ENCODE measurements at regions not wholly inside any gene's neighbourhood (a gene's known extent, or its start where the extent isn't known, plus 50 kb on each side); places are given as distances from the start of the nearest gene placed in this dataset.
"Not testable (repeated sequence)": the region's sequence is repeated elsewhere in the genome, so short reads cannot be mapped to it uniquely, and the experiment has no call there.

DNA sequence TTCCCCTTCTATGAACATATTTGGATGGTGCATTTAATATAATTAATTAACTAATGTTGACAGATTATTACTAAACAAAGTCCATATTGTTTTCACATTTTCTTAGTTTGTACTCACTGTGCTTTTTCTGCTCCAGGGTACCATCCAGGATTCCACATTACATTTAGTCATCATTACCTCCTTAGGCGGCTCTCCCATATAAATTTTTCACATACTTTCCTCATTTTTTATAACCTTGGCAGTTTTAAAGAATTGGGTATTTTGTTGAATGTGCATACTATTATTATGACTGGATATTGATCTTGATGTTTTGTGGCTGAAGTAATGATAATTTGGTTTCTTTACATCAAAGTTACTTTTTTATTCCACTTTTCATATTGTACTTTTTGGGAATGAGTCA is 755.6 kb upstream of the ANO3 start:
- intact Hi-C loops (cut with DNase I), result no loop called here
- Histone ChIP-seq H3K27me3 (no peaks in the 10 kb centered on the region), H3K4me3 (no peak overlapping the region), H3K36me3 (no peaks in the 10 kb centered on the region), H3K27ac (no peak overlapping the region), H3K4me1 (no peaks in the 10 kb centered on the region), H3K9me3 (no peaks in the 10 kb centered on the region)
- TF ChIP-seq POLR2AphosphoS5 (IDR thresholded peaks at IDR 0.05), result no peak
- DNase-seq, result no peak
- WGBS, 2 donors, result 70 to 85% methylated on average over 1 of the region's 1 CpG

- H3K36me3 ChIP-seq; H3K27ac ChIP-seq; H3K27me3 ChIP-seq; H3K4me1 ChIP-seq; intact Hi-C loops (cut with DNase I); H3K4me3 ChIP-seq; H3K9me3 ChIP-seq; DNase-seq: not testable (repeated sequence)
- 14 to 53% methylated on average over 2 of the region's 2 CpGs for WGBS, 2 donors
Measured at GRCh38 chr11:25579554-25579953, 752.4 kb upstream of the ANO3 start.

DNA sequence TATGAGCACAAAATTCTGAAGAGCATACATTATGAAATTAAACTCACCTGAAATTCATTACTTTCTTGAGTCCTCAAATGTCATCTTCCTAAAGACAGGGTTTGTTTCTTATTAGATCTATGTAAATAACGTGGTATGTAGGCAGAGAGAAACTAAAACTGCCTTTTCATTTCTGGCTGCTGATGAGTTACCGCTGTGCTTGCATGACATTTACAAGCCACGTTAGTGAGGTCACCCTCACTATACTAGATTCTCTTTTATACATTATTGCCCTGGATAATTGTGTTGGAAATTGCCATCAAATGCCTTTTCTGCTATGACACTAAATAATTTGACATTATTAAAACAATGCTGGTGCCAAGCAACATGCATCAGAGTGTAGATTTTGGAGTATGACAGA is 748.3 kb upstream of the ANO3 start:
- intact Hi-C loops (cut with DNase I), result no loop called here
- WGBS, 2 donors, result 62 to 63% methylated on average over 3 of the region's 3 CpGs
- TF ChIP-seq EP300 (IDR thresholded peaks at IDR 0.05), result no peak
- H3K27ac ChIP-seq, result no peak overlapping the region
- no peak for DNase-seq
- no peaks in the 10 kb centered on the region for H3K36me3 ChIP-seq
- no peak overlapping the region for H3K4me3 ChIP-seq
- H3K9me3 ChIP-seq, result no peaks in the 10 kb centered on the region
- H3K27me3 ChIP-seq, result no peaks in the 10 kb centered on the region
- no peaks in the 10 kb centered on the region for H3K4me1 ChIP-seq

DNA sequence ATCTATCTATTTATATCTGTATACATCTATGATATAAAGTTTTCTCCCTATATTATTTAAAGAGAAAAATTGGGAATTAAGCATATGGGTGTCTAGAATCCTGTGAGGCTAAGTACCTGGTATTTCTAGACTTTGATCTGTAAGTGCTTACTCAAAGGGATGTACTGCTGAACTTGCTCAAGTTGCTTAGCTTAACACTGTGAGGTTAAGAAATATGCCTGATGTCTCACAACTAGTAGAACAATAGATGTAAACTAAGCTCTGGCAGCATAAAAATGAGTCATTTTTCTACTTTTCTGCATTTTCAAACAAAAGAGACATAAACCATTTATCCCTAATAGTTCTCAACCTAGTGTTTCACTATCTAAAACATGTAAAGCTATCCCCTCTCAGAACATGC is 744.4 kb upstream of the ANO3 start:
- TF ChIP-seq POLR2AphosphoS5 (IDR thresholded peaks at IDR 0.05), result no peak
- TF ChIP-seq POLR2A (IDR thresholded peaks at IDR 0.05), result no peak
- TF ChIP-seq CTCF (IDR thresholded peaks at IDR 0.05), result no peak
- TF ChIP-seq EP300 (IDR thresholded peaks at IDR 0.05), result no peak
- H3K9me3 ChIP-seq, result no peaks in the 10 kb centered on the region
- H3K27me3 ChIP-seq, result no peaks in the 10 kb centered on the region
- no peaks in the 10 kb centered on the region for H3K36me3 ChIP-seq
- intact Hi-C loops (cut with DNase I), result no loop called here
- H3K4me1 ChIP-seq, result no peaks in the 10 kb centered on the region
- H3K27ac ChIP-seq, result no peak overlapping the region
- DNase-seq, result no peak
- no peak overlapping the region for H3K4me3 ChIP-seq

- Histone ChIP-seq H3K27me3 (no peaks in the 10 kb centered on the region), H3K36me3 (no peaks in the 10 kb centered on the region), H3K4me1 (no peaks in the 10 kb centered on the region), H3K4me3 (no peak overlapping the region), H3K9me3 (no peaks in the 10 kb centered on the region), H3K27ac (no peak overlapping the region)
- TF ChIP-seq POLR2A (IDR thresholded peaks at IDR 0.05), result no peak
- TF ChIP-seq POLR2AphosphoS5 (IDR thresholded peaks at IDR 0.05), result no peak
- no peak for TF ChIP-seq EP300 (IDR thresholded peaks at IDR 0.05)
- WGBS, 2 donors, result 90% methylated on average over 5 of the region's 5 CpGs
- no peak for DNase-seq
- intact Hi-C loops (cut with DNase I), result no loop called here
Measured at GRCh38 chr11:25593221-25593620, 738.7 kb upstream of the ANO3 start.

DNA sequence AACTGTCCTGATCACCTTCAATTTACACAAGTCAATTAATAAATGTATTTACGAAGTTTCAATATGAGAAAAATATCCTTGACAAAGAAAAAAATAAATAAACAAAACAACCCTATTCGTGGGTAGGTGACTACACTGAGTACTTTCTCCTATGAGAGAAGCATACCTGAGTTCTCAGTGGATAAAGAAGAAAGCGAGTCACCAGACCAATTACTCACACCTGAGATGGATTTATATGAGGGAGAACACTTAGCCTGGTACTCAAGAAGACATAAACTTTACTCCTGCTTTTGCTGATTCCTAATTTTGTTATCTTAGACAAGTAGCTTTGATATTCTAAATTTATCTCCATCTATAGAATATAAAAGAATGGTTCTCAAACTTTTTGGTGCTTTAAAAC is 735.2 kb upstream of the ANO3 start:
- 65 to 73% methylated on average over 3 of the region's 3 CpGs for WGBS, 2 donors
- intact Hi-C loops (cut with DNase I), result no loop called here
- H3K36me3 ChIP-seq, result no peaks in the 10 kb centered on the region

More for the DNA sequence above, 735.2 kb upstream of the ANO3 start:
- Histone ChIP-seq H3K4me1 (no peaks in the 10 kb centered on the region), H3K9me3 (no peaks in the 10 kb centered on the region), H3K27ac (no peak overlapping the region), H3K4me3 (no peak overlapping the region), H3K27me3 (no peaks in the 10 kb centered on the region)
- TF ChIP-seq POLR2A (IDR thresholded peaks at IDR 0.05), result no peak
- TF ChIP-seq EP300 (IDR thresholded peaks at IDR 0.05), result no peak
- TF ChIP-seq CTCF (IDR thresholded peaks at IDR 0.05), result no peak
- TF ChIP-seq POLR2AphosphoS5 (IDR thresholded peaks at IDR 0.05), result no peak
- DNase-seq, result no peak
